Keratinocyte (primary cell): ENCODE measurements at regions not wholly inside any gene's neighbourhood (a gene's known extent, or its start where the extent isn't known, plus 50 kb on each side); places are given as distances from the start of the nearest gene placed in this dataset.

ENCODE experiments used
- DNase-seq: peaks from one replicate; pipeline ENCODE4 v3.0.0-alpha.2; 2011; ENCODE audit warnings: low read depth, missing footprints, low spot score
- FAIRE-seq: peaks from 2 replicates; lab custom pipeline; 2011; peaks lifted over from hg19 to GRCh38; lab: Jason Lieb, UNC
- H2AFZ ChIP-seq: 2 replicates; pipeline ENCODE4 v1.6.0; 2012; ENCODE audit warnings: low read length, control low read depth, inconsistent platforms; ENCODE audit not compliant: control insufficient read depth
- H3K27ac ChIP-seq: 2 replicates; pipeline ENCODE4 v1.5.1; 2011; ENCODE audit warnings: low read length; ENCODE audit not compliant: control insufficient read depth, insufficient read depth
- H3K27me3 ChIP-seq: 3 replicates; pipeline ENCODE4 v1.6.0; 2011; ENCODE audit warnings: low read length; ENCODE audit not compliant: control insufficient read depth, insufficient read depth; ENCODE audit errors: extremely low read depth
- H3K36me3 ChIP-seq, 2 experiments: 2 replicates in 1 of 2; 3 replicates in 1 of 2; pipeline ENCODE4 v1.5.1; 2011; ENCODE audit warnings: low read length in 2 of 2, mild to moderate bottlenecking in 1 of 2; ENCODE audit not compliant: control insufficient read depth in 2 of 2, insufficient read depth in 2 of 2; ENCODE audit errors: extremely low read depth in 1 of 2
- H3K4me1 ChIP-seq: 3 replicates; pipeline ENCODE4 v1.5.1; 2011; ENCODE audit warnings: low read length; ENCODE audit not compliant: control insufficient read depth, insufficient read depth; ENCODE audit errors: extremely low read depth
- H3K4me2 ChIP-seq: 3 replicates; pipeline ENCODE4 v1.6.0; 2011; ENCODE audit warnings: low read depth, low read length; ENCODE audit not compliant: control insufficient read depth, insufficient read depth; ENCODE audit errors: extremely low read depth
- H3K4me3 ChIP-seq, 3 experiments: fragments of 200-600 bp in 1 of 3; sonication (generic) in 1 of 3; 2 replicates in 2 of 3; 3 replicates in 1 of 3; pipeline ENCODE4 v1.5.1; 2011 to 2016; ENCODE audit warnings: low read length in 3 of 3, mild to moderate bottlenecking in 3 of 3, control low read depth in 2 of 3, inconsistent platforms in 1 of 3, low read depth in 1 of 3, mixed read lengths in 1 of 3, mixed run types in 1 of 3, moderate library complexity in 1 of 3; ENCODE audit not compliant: control insufficient read depth in 2 of 3, insufficient read depth in 2 of 3; ENCODE audit errors: extremely low read depth in 1 of 3
- H3K79me2 ChIP-seq: 2 replicates; pipeline ENCODE4 v1.6.0; 2012; ENCODE audit warnings: low read length; ENCODE audit not compliant: control insufficient read depth, insufficient read depth
- H3K9ac ChIP-seq: 3 replicates; pipeline ENCODE4 v1.6.0; 2011; ENCODE audit warnings: low read length; ENCODE audit not compliant: control insufficient read depth, insufficient read depth; ENCODE audit errors: extremely low read depth
- H3K9me1 ChIP-seq: 3 replicates; pipeline ENCODE4 v1.6.0; 2011; ENCODE audit warnings: low read length; ENCODE audit not compliant: control insufficient read depth, insufficient read depth; ENCODE audit errors: extremely low read depth
- H3K9me3 ChIP-seq: 2 replicates; pipeline ENCODE4 v1.5.1; 2012; ENCODE audit warnings: low read depth, low read length; ENCODE audit not compliant: control insufficient read depth
- H4K20me1 ChIP-seq: 3 replicates; pipeline ENCODE4 v1.6.0; 2011; ENCODE audit warnings: low read length; ENCODE audit not compliant: control insufficient read depth, insufficient read depth; ENCODE audit errors: extremely low read depth
- CTCF ChIP-seq, 3 experiments: IDR thresholded peaks in 1 of 3; conservative IDR thresholded peaks in 1 of 3; optimal IDR thresholded peaks in 1 of 3; 2 replicates in 2 of 3; 3 replicates in 1 of 3; pipeline versions ENCODE3 to v1.5.1; 2011; ENCODE audit warnings: low read length in 3 of 3, mild to moderate bottlenecking in 3 of 3, moderate library complexity in 2 of 3, control low read depth in 1 of 3, inconsistent platforms in 1 of 3; ENCODE audit not compliant: insufficient read depth in 2 of 3; ENCODE audit errors: extremely low read depth in 1 of 3
- EZH2 ChIP-seq: IDR thresholded peaks from one replicate; pipeline ENCODE4 v1.6.1; 2012; ENCODE audit warnings: inconsistent platforms, mild to moderate bottlenecking, low read length, moderate library complexity
- dilution Hi-C: fragments of 300-500 bp; cut with MboI; formaldehyde crosslinking; loops from one replicate; pipeline ENCODE4 v1.7.0; 2020; ENCODE audit warnings: low sequenced_read_pairs; ENCODE audit not compliant: extremely low pct_ligation_motif_present

- Histone ChIP-seq H3K27ac (peak overlapping the region; percentile 69), H2AFZ (no peak overlapping the region), H4K20me1 (no peaks in the 10 kb centered on the region), H3K9me3 (no peaks in the 10 kb centered on the region), H3K4me1 (peaks cover 26% of the 10 kb centered on the region), H3K27me3 (peaks cover 8% of the 10 kb centered on the region), H3K9me1 (no peaks in the 10 kb centered on the region), H3K4me2 (peak overlapping the region; percentile 39), H3K4me3 (no peak overlapping the region), H3K9ac (peak overlapping the region; percentile 26), H3K79me2 (no peaks in the 10 kb centered on the region), H3K36me3 (no peaks in the 10 kb centered on the region)
- TF ChIP-seq CTCF (optimal IDR thresholded peaks at IDR 0.05 in 1 of 3, IDR thresholded peaks at IDR 0.05 in 1 of 3, conservative IDR thresholded peaks at IDR 0.05 in 1 of 3; ENCODE audit: extremely low read depth in 1 of 3, insufficient read depth in 2 of 3, low read length in 3 of 3): no peak
- no peak for TF ChIP-seq EZH2
- DNase-seq (peak; percentile 91), FAIRE-seq (peak; percentile 29)
- dilution Hi-C loops: no loop called here
These were observed 128.8 kb upstream of the ANO1 start for GRCh38 chr11:69949327-69949726.

- Histone ChIP-seq H3K4me3 (no peak overlapping the region), H3K79me2 (no peaks in the 10 kb centered on the region), H4K20me1 (no peaks in the 10 kb centered on the region), H3K4me1 (peaks cover 26% of the 10 kb centered on the region), H3K4me2 (no peak overlapping the region), H2AFZ (no peak overlapping the region), H3K9me1 (no peaks in the 10 kb centered on the region), H3K27ac (peak overlapping the region; percentile 69), H3K9me3 (no peaks in the 10 kb centered on the region), H3K9ac (no peak overlapping the region), H3K27me3 (peaks cover 8% of the 10 kb centered on the region), H3K36me3 (no peaks in the 10 kb centered on the region)
- TF ChIP-seq EZH2: no peak
- TF ChIP-seq CTCF (optimal IDR thresholded peaks at IDR 0.05 in 1 of 3, IDR thresholded peaks at IDR 0.05 in 1 of 3, conservative IDR thresholded peaks at IDR 0.05 in 1 of 3; ENCODE audit: extremely low read depth in 1 of 3, insufficient read depth in 2 of 3, low read length in 3 of 3): peak; percentile 58 to 76 (median 76)
- no peak for FAIRE-seq
- dilution Hi-C loops: no loop called here
- DNase-seq: no peak
These were observed 128.0 kb upstream of the ANO1 start for GRCh38 chr11:69950120-69950519.
